ENCODE measurements at regions not wholly inside any gene's neighbourhood (a gene's known extent, or its start where the extent isn't known, plus 50 kb on each side); places are given as distances from the start of the nearest gene placed in this dataset.

DNA sequence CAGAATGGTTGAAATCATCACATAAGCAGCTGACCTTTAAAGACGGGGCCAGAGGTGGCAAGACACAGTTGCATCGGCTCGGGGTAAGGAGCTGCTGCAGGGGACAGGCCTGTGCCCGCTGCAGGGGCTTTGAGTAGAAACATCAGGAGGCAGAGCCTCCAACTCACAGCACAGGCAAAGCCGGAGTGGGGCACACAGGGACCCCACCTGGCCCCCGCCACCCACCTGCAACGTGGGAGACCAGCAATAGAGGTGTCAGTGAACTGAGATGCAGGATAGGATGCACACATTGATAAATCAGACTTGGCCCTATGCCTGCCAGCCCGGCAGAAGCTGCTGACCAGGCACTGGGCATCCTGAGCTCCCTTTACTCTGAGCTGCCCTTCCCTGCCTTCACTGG, 257.2 kb downstream of the NPHP4 start:
- no peaks in the 10 kb centered on the region for H3K9me2 ChIP-seq (ENCODE audit: insufficient read depth)
- Mint-ChIP-seq H3K27me3 (ENCODE audit: insufficient read depth, low read depth, poor library complexity) (peaks cover 5% of the 10 kb centered on the region), H3K4me1 (no peaks in the 10 kb centered on the region), H3K36me3 (ENCODE audit: low read depth) (no peaks in the 10 kb centered on the region), H3K9me3 (peaks cover 2% of the 10 kb centered on the region; the same call in 2 of the 3 replicates), H3K4me3 (no peak overlapping the region), H3K27ac (no peak overlapping the region)
- no peaks in the 10 kb centered on the region for H3K27me3 ChIP-seq (ENCODE audit: insufficient read depth)
- no peak overlapping the region for H2AFZ ChIP-seq
- no peak overlapping the region for H3K4me2 ChIP-seq
- no peak for DNase-seq (ENCODE audit: low spot score)
- no peak overlapping the region for H3K27ac ChIP-seq (ENCODE audit: low read depth)
- ATAC-seq = no peak
- H4K20me1 ChIP-seq (replicated peaks; ENCODE audit: insufficient read depth) = no peaks in the 10 kb centered on the region
- no peaks in the 10 kb centered on the region for H3K4me1 ChIP-seq (ENCODE audit: insufficient read depth)
- no peak for TF ChIP-seq JUNB (IDR thresholded peaks at IDR 0.05; ENCODE audit: unreplicated experiment)
- peaks cover 4% of the 10 kb centered on the region; the same call in 1 of the 2 replicates for H3K36me3 ChIP-seq (ENCODE audit: insufficient read depth)
- no peaks in the 10 kb centered on the region for H3F3A ChIP-seq (replicated peaks; ENCODE audit: low read depth)
- H3K4me3 ChIP-seq = no peak overlapping the region
- no peaks in the 10 kb centered on the region for H3K79me2 ChIP-seq (replicated peaks; ENCODE audit: insufficient read depth)

- no peak overlapping the region for H3K4me2 ChIP-seq
- no peaks in the 10 kb centered on the region for H3F3A ChIP-seq (replicated peaks; ENCODE audit: low read depth)
- H3K9me3 Mint-ChIP-seq = peaks cover 2% of the 10 kb centered on the region; the same call in 2 of the 3 replicates
- peaks cover 5% of the 10 kb centered on the region for H3K27me3 Mint-ChIP-seq (ENCODE audit: insufficient read depth, low read depth, poor library complexity)
- no peaks in the 10 kb centered on the region for H3K36me3 Mint-ChIP-seq (ENCODE audit: low read depth)
- no peak overlapping the region for H3K27ac Mint-ChIP-seq
- H3K4me1 ChIP-seq (ENCODE audit: insufficient read depth) = no peaks in the 10 kb centered on the region
- DNase-seq (ENCODE audit: low spot score) (no peak), ATAC-seq (no peak)
- H3K9me2 ChIP-seq (ENCODE audit: insufficient read depth) = no peaks in the 10 kb centered on the region
- H3K4me1 Mint-ChIP-seq = no peaks in the 10 kb centered on the region
- no peaks in the 10 kb centered on the region for H4K20me1 ChIP-seq (replicated peaks; ENCODE audit: insufficient read depth)
- peaks cover 4% of the 10 kb centered on the region; the same call in 1 of the 2 replicates for H3K36me3 ChIP-seq (ENCODE audit: insufficient read depth)
- H3K79me2 ChIP-seq (replicated peaks; ENCODE audit: insufficient read depth) = no peaks in the 10 kb centered on the region
- H3K4me3 Mint-ChIP-seq = no peak overlapping the region
- TF ChIP-seq EZH2 (IDR thresholded peaks at IDR 0.05; ENCODE audit: low read depth, unreplicated experiment) (no peak), ETS1 (IDR thresholded peaks at IDR 0.05) (no peak), STAT1 (IDR thresholded peaks at IDR 0.05; ENCODE audit: unreplicated experiment) (no peak), EZH2phosphoT487 (IDR thresholded peaks at IDR 0.05; ENCODE audit: unreplicated experiment) (no peak), ZNF331 (CRISPR knock-in tag; IDR thresholded peaks at IDR 0.05; ENCODE audit: low read depth) (no peak), ZNF114 (CRISPR knock-in tag; IDR thresholded peaks at IDR 0.05) (no peak), JUNB (IDR thresholded peaks at IDR 0.05; ENCODE audit: unreplicated experiment) (no peak), NANOG (IDR thresholded peaks at IDR 0.05; ENCODE audit: borderline replicate concordance) (no peak), CREB1 (CRISPR knock-in tag; IDR thresholded peaks at IDR 0.05; ENCODE audit: low read depth) (no peak)
- TF ChIP-seq, protein P1, sequence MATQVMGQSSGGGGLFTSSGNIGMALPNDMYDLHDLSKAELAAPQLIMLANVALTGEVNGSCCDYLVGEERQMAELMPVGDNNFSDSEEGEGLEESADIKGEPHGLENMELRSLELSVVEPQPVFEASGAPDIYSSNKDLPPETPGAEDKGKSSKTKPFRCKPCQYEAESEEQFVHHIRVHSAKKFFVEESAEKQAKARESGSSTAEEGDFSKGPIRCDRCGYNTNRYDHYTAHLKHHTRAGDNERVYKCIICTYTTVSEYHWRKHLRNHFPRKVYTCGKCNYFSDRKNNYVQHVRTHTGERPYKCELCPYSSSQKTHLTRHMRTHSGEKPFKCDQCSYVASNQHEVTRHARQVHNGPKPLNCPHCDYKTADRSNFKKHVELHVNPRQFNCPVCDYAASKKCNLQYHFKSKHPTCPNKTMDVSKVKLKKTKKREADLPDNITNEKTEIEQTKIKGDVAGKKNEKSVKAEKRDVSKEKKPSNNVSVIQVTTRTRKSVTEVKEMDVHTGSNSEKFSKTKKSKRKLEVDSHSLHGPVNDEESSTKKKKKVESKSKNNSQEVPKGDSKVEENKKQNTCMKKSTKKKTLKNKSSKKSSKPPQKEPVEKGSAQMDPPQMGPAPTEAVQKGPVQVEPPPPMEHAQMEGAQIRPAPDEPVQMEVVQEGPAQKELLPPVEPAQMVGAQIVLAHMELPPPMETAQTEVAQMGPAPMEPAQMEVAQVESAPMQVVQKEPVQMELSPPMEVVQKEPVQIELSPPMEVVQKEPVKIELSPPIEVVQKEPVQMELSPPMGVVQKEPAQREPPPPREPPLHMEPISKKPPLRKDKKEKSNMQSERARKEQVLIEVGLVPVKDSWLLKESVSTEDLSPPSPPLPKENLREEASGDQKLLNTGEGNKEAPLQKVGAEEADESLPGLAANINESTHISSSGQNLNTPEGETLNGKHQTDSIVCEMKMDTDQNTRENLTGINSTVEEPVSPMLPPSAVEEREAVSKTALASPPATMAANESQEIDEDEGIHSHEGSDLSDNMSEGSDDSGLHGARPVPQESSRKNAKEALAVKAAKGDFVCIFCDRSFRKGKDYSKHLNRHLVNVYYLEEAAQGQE (IDR thresholded peaks at IDR 0.05; ENCODE audit: unreplicated experiment) = no peak
- H3K4me3 ChIP-seq = no peak overlapping the region
- no peak overlapping the region for H2AFZ ChIP-seq
- no peaks in the 10 kb centered on the region for H3K27me3 ChIP-seq (ENCODE audit: insufficient read depth)
- no peak overlapping the region for H3K27ac ChIP-seq (ENCODE audit: low read depth)
Observed at GRCh38 chr1:5734414-5734813, 257.8 kb downstream of the NPHP4 start.
